ENCODE measurements at regions not wholly inside any gene's neighbourhood (a gene's known extent, or its start where the extent isn't known, plus 50 kb on each side); places are given as distances from the start of the nearest gene placed in this dataset.

GRCh38 chr4:145324161-145324560, 143.8 kb upstream of the OTUD4 start:
- no peak for FAIRE-seq
- BruUV-seq (replicated peaks) = no TSS peak

More at GRCh38 chr4:145324161-145324560, 143.8 kb upstream of the OTUD4 start:
- no peak overlapping the region for H3K9ac ChIP-seq (replicated peaks; ENCODE audit: extremely low read depth, insufficient read depth, low read length)
- H3K4me3 ChIP-seq (replicated peaks in 1 of 3; ENCODE audit: insufficient read depth in 1 of 3, low read depth in 1 of 3, low read length in 3 of 3) = no peak overlapping the region
- POLR2A ChIA-PET = no interaction called here
- H3K27me3 ChIP-seq (ENCODE audit: control insufficient read depth in 2 of 2, insufficient read depth in 2 of 2, low read length in 2 of 2) = peaks cover 2 to 7% of the 10 kb centered on the region in 2 experiments
- no peaks in the 10 kb centered on the region for H4K20me1 ChIP-seq (replicated peaks; ENCODE audit: control insufficient read depth, extremely low read depth, insufficient read depth, low read length)
- CTCF ChIA-PET = interaction anchor here (1.2 to 2.4 kb wide), 2 partner anchors 12 to 64 kb away, joined by 3 to 6 read pairs; no protein-coding TSS in a partner anchor
- no peaks in the 10 kb centered on the region for H3K9me1 ChIP-seq (replicated peaks; ENCODE audit: control insufficient read depth, extremely low read depth, insufficient read depth, low read length)
- no peak overlapping the region for H2AFZ ChIP-seq (ENCODE audit: low read depth, low read length)
- H3K27ac ChIP-seq (ENCODE audit: insufficient read depth, low read depth, low read length) = no peak overlapping the region
- no peaks in the 10 kb centered on the region for H3K36me3 ChIP-seq (ENCODE audit: control insufficient read depth in 2 of 2, extremely low read depth in 1 of 2, insufficient read depth in 2 of 2, low read length in 2 of 2)
- no peak for TF ChIP-seq MAX (IDR thresholded peaks at IDR 0.05; ENCODE audit: insufficient read depth, insufficient read length)
- no peak for TF ChIP-seq JUN (IDR thresholded peaks at IDR 0.05; ENCODE audit: borderline replicate concordance, insufficient read depth, insufficient read length, low read depth)
- no peak for TF ChIP-seq CTCF (IDR thresholded peaks at IDR 0.05; ENCODE audit: extremely low read depth in 1 of 2, insufficient read depth in 1 of 2, low read depth in 1 of 2, low read length in 2 of 2)
- TF ChIP-seq MYC (IDR thresholded peaks at IDR 0.05; ENCODE audit: low read depth, low read length) = no peak
- TF ChIP-seq EZH2 (IDR thresholded peaks at IDR 0.05; ENCODE audit: borderline replicate concordance, low read depth, low read length, severe bottlenecking) = no peak
- no peak for TF ChIP-seq POLR2AphosphoS5 (IDR thresholded peaks at IDR 0.05; ENCODE audit: insufficient read depth, low read depth, low read length)
- no peak for TF ChIP-seq FOS (IDR thresholded peaks at IDR 0.05; ENCODE audit: borderline replicate concordance, insufficient read depth, low read length)
- TF ChIP-seq GATA2 (IDR thresholded peaks at IDR 0.05; ENCODE audit: insufficient read depth, insufficient read length, low read depth, low read length) = no peak
- no peak for TF ChIP-seq POLR2A (IDR thresholded peaks at IDR 0.05; ENCODE audit: low read depth, low read length)
- H3K9me3 ChIP-seq (replicated peaks; ENCODE audit: control insufficient read depth, insufficient read depth, low read length) = no peaks in the 10 kb centered on the region
- no peak overlapping the region for H3K4me2 ChIP-seq (ENCODE audit: insufficient read depth, low read length)
- H3K4me1 ChIP-seq (ENCODE audit: control insufficient read depth, extremely low read depth, insufficient read depth, low read length) = no peaks in the 10 kb centered on the region
- dilution Hi-C loops (cut with MboI; ENCODE audit: extremely low pct_ligation_motif_present, low sequenced_read_pairs) (no loop called here), intact Hi-C loops (cut with micrococcal nuclease) (no loop called here)
- DNase-seq (ENCODE audit: low read depth, low spot score) = no peak
- H3K79me2 ChIP-seq (ENCODE audit: control insufficient read depth, insufficient read depth, low read length) = no peaks in the 10 kb centered on the region

Measured in endothelial cell of umbilical vein (primary cell).